WTC11 (cell line): ENCODE measurements at regions not wholly inside any gene's neighbourhood (a gene's known extent, or its start where the extent isn't known, plus 50 kb on each side); places are given as distances from the start of the nearest gene placed in this dataset.
A peak's percentile ranks its signal among the peaks of the same experiment; 100 is the strongest.
"Not testable (repeated sequence)": the region's sequence is repeated elsewhere in the genome, so short reads cannot be mapped to it uniquely, and the experiment has no call there.

Source experiments
- ATAC-seq: fragments of 200-7000 bp; cut with Tn5 transposase; 2 replicates; pipeline ENCODE4 v1.10.0; 2021; ENCODE audit warnings: mild to moderate bottlenecking, moderate library complexity
- CTCF ChIA-PET: fragments of 300-600 bp; sonication (Branson Sonifier 250); formaldehyde crosslinking; loops from one replicate; lab custom pipeline; 2021; ENCODE audit warnings: antibody characterized with exemption; lab: Charles Lee
- POLR2A ChIA-PET: fragments of 350-600 bp; sonication (Branson Sonifier 250); formaldehyde crosslinking; loops from one replicate; lab custom pipeline; 2021; ENCODE audit warnings: antibody characterized with exemption; lab: Charles Lee
- DNase-seq: peaks from one replicate; pipeline ENCODE4 v3.0.0; 2021; ENCODE audit warnings: low spot score
- H3K27ac Mint-ChIP-seq: 2 replicates; pipeline ENCODE4 v1.8.0; 2021; ENCODE audit warnings: mixed read lengths
- H3K27me3 Mint-ChIP-seq: 2 replicates; pipeline ENCODE4 v1.8.0; 2021; ENCODE audit warnings: low read depth, mild to moderate bottlenecking, moderate library complexity, mixed read lengths
- H3K36me3 Mint-ChIP-seq: 2 replicates; pipeline ENCODE4 v1.8.0; 2021; ENCODE audit warnings: mixed read lengths
- H3K4me1 Mint-ChIP-seq: 2 replicates; pipeline ENCODE4 v1.8.0; 2022; ENCODE audit warnings: mixed read lengths
- H3K4me3 Mint-ChIP-seq: 2 replicates; pipeline ENCODE4 v1.8.0; 2021; ENCODE audit warnings: mild to moderate bottlenecking, moderate library complexity, mixed read lengths
- H3K9me3 Mint-ChIP-seq: 2 replicates; pipeline ENCODE4 v1.8.0; 2021; ENCODE audit warnings: mixed read lengths
- AR ChIP-seq: fragments of 250-450 bp; sonication (Bioruptor Pico); IDR thresholded peaks from 2 replicates; pipeline ENCODE4 v1.9.0; 2021; ENCODE audit warnings: mild to moderate bottlenecking
- CREB1 ChIP-seq: sonication (generic); formaldehyde crosslinking; IDR thresholded peaks from 2 replicates; pipeline ENCODE4 v1.8.0; 2023; ENCODE audit warnings: mild to moderate bottlenecking, missing genetic modification reagents
- CREM ChIP-seq: sonication (generic); formaldehyde crosslinking; IDR thresholded peaks from 2 replicates; pipeline ENCODE4 v1.8.1; 2022; ENCODE audit warnings: mild to moderate bottlenecking, missing genetic modification reagents, moderate library complexity
- IRF1 ChIP-seq: sonication (generic); formaldehyde crosslinking; IDR thresholded peaks from 2 replicates; pipeline ENCODE4 v1.8.0; 2023; ENCODE audit warnings: missing genetic modification reagents
- IRF2 ChIP-seq: sonication (generic); formaldehyde crosslinking; IDR thresholded peaks from 2 replicates; pipeline ENCODE4 v1.8.0; 2022; ENCODE audit warnings: low read depth, missing genetic modification reagents, borderline replicate concordance
- JAZF1 ChIP-seq: fragments of 250-450 bp; sonication (Bioruptor Pico); IDR thresholded peaks from 2 replicates; pipeline ENCODE4 v1.9.0; 2021; ENCODE audit warnings: moderate library complexity, mild to moderate bottlenecking, inconsistent platforms
- MLX ChIP-seq: sonication (generic); formaldehyde crosslinking; IDR thresholded peaks from 2 replicates; pipeline ENCODE4 v1.8.1; 2023; ENCODE audit warnings: mild to moderate bottlenecking, missing genetic modification reagents, moderate library complexity
- NR2C2 ChIP-seq: sonication (generic); formaldehyde crosslinking; IDR thresholded peaks from 2 replicates; pipeline ENCODE4 v1.8.0; 2022; ENCODE audit warnings: mild to moderate bottlenecking, missing genetic modification reagents
- NR3C1 ChIP-seq: sonication (generic); formaldehyde crosslinking; conservative IDR thresholded peaks from 2 replicates; pipeline ENCODE4 v1.8.1; 2023; ENCODE audit warnings: low read depth, mild to moderate bottlenecking, missing genetic modification reagents
- PREB ChIP-seq: sonication (generic); formaldehyde crosslinking; IDR thresholded peaks from 2 replicates; pipeline ENCODE4 v1.8.1; 2022; ENCODE audit warnings: mild to moderate bottlenecking, missing genetic modification reagents, moderate library complexity, borderline replicate concordance
- SP1 ChIP-seq: sonication (generic); formaldehyde crosslinking; conservative IDR thresholded peaks from 2 replicates; pipeline ENCODE4 v1.8.1; 2022; ENCODE audit warnings: missing genetic modification reagents
- TCF7 ChIP-seq: sonication (generic); formaldehyde crosslinking; IDR thresholded peaks from 2 replicates; pipeline ENCODE4 v1.8.0; 2022; ENCODE audit warnings: mild to moderate bottlenecking, low read depth, missing genetic modification reagents, moderate library complexity
- ZNF281 ChIP-seq: sonication (generic); formaldehyde crosslinking; IDR thresholded peaks from 2 replicates; pipeline ENCODE4 v1.8.0; 2023; ENCODE audit warnings: mild to moderate bottlenecking, missing genetic modification reagents
- ZNF396 ChIP-seq: fragments of 250-450 bp; sonication (Bioruptor Pico); IDR thresholded peaks from 2 replicates; pipeline ENCODE4 v1.8.0; 2021; ENCODE audit warnings: mild to moderate bottlenecking, moderate library complexity, borderline replicate concordance

GRCh38 chr5:145658435-145658834 lies 176.7 kb downstream of the PRELID2 start (continued):
- no peak for TF ChIP-seq ZNF281
- TF ChIP-seq JAZF1 = no peak
- no peak for TF ChIP-seq SP1 (CRISPR knock-in tag)
- TF ChIP-seq NR2C2 (CRISPR knock-in tag) = no peak
- TF ChIP-seq PREB (CRISPR knock-in tag) = no peak

GRCh38 chr5:145652700-145653099 lies 182.4 kb downstream of the PRELID2 start:
- ATAC-seq, H3K27me3 Mint-ChIP-seq, DNase-seq: not testable (repeated sequence)

GRCh38 chr5:145647137-145647536 lies 188.0 kb downstream of the PRELID2 start:
- H3K4me3 Mint-ChIP-seq, POLR2A ChIA-PET, CTCF ChIA-PET, H3K36me3 Mint-ChIP-seq, H3K27ac Mint-ChIP-seq, H3K27me3 Mint-ChIP-seq: not testable (repeated sequence)
- DNase-seq (peak; percentile 12), ATAC-seq (peak; percentile 44)
- Mint-ChIP-seq H3K9me3 (peaks cover 32% of the 10 kb centered on the region), H3K4me1 (peaks cover 18% of the 10 kb centered on the region)

More at GRCh38 chr5:145652700-145653099, 182.4 kb downstream of the PRELID2 start:
- POLR2A ChIA-PET, H3K4me3 Mint-ChIP-seq, CTCF ChIA-PET, H3K27ac Mint-ChIP-seq, H3K4me1 Mint-ChIP-seq: not testable (repeated sequence)
- H3K36me3 Mint-ChIP-seq = peaks cover 37% of the 10 kb centered on the region
- peaks cover 44% of the 10 kb centered on the region for H3K9me3 Mint-ChIP-seq

- CTCF ChIA-PET, DNase-seq, H3K36me3 Mint-ChIP-seq, H3K4me3 Mint-ChIP-seq, H3K27me3 Mint-ChIP-seq, H3K27ac Mint-ChIP-seq, ATAC-seq, POLR2A ChIA-PET: not testable (repeated sequence)
- peaks cover 18% of the 10 kb centered on the region for H3K4me1 Mint-ChIP-seq
- peaks cover 35% of the 10 kb centered on the region for H3K9me3 Mint-ChIP-seq
These were observed 191.9 kb downstream of the PRELID2 start for GRCh38 chr5:145643214-145643613.

GRCh38 chr5:145637396-145637795 lies 197.7 kb downstream of the PRELID2 start:
- peaks cover 10% of the 10 kb centered on the region for H3K4me1 Mint-ChIP-seq
- H3K4me3 Mint-ChIP-seq = no peak overlapping the region
- CTCF ChIA-PET = no interaction called here
- TF ChIP-seq IRF1 (CRISPR knock-in tag) (no peak), NR3C1 (no peak), IRF2 (CRISPR knock-in tag) (no peak), CREM (CRISPR knock-in tag) (no peak), CREB1 (CRISPR knock-in tag) (no peak), ZNF396 (CRISPR knock-in tag) (no peak)
- TF ChIP-seq, all 79 proteins: peak for 0
- no peak for DNase-seq
- no peaks in the 10 kb centered on the region for H3K36me3 Mint-ChIP-seq
- no peak for ATAC-seq
- no peak overlapping the region for H3K27ac Mint-ChIP-seq
- H3K27me3 Mint-ChIP-seq = no peaks in the 10 kb centered on the region
- POLR2A ChIA-PET = no interaction called here
- peaks cover 14% of the 10 kb centered on the region for H3K9me3 Mint-ChIP-seq

GRCh38 chr5:145636371-145636770 lies 198.8 kb downstream of the PRELID2 start:
- H3K27me3 Mint-ChIP-seq = no peaks in the 10 kb centered on the region
- CTCF ChIA-PET = no interaction called here
- H3K4me3 Mint-ChIP-seq = no peak overlapping the region
- DNase-seq (no peak), ATAC-seq (no peak)
- H3K9me3 Mint-ChIP-seq = peaks cover 7% of the 10 kb centered on the region; the same call in 1 of the 2 replicates
- no peak overlapping the region for H3K27ac Mint-ChIP-seq
- H3K36me3 Mint-ChIP-seq = no peaks in the 10 kb centered on the region
- POLR2A ChIA-PET = no interaction called here
- peaks cover 15% of the 10 kb centered on the region for H3K4me1 Mint-ChIP-seq
- no peak for TF ChIP-seq MLX (CRISPR knock-in tag)
- TF ChIP-seq TCF7 (CRISPR knock-in tag) = no peak
- TF ChIP-seq CREM (CRISPR knock-in tag) = no peak
- TF ChIP-seq IRF1 (CRISPR knock-in tag) = no peak
- TF ChIP-seq AR = no peak
